ENCODE measurements at regions not wholly inside any gene's neighbourhood (a gene's known extent, or its start where the extent isn't known, plus 50 kb on each side); places are given as distances from the start of the nearest gene placed in this dataset.

DNA sequence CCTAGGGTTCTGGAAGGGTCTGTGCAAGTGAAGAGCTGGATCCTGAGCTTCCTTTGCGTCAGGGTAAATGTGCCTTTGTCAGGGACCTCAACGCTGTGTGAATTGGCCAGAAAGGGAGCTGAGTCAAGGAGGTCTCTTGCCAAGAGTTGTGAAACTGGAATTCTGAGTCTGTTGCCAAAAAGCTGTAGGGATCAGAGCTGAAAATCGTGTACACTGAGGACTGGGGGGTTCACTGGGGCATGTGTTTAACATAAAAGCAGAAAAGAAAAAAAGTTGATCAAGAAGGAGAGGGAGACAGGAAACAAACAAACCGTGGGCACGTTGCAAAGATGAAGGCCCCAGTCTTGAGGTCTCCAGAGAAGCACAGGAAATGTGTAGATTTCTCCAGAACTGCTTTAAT lies 1081.5 kb downstream of the VRK1 start:
- DNase-seq (ENCODE audit: low spot score in 2 of 2) = peak in 1 of 2 donors; percentile 44

DNA sequence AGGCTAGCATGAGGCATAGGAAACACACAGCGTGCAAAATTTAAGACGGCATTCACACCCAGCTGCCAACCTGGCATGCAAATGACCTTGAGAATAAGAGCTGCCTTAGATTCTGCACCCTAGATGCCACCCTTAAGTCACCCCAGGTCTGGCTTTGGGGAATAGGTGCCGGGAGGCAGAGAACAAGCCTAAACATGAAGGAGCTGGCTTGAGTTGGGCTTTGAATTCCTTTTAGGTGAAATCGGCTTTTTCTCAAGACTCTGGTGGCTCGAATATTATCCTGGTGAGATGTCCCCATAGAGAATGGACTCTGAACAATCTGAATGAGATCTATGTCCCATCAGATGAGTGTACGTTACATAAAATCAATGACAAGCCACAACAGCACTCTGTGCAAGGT lies 1090.5 kb downstream of the VRK1 start:
- Histone ChIP-seq H3K9me3 (no peaks in the 10 kb centered on the region), H3K27ac (no peak overlapping the region), H3K27me3 (no peaks in the 10 kb centered on the region), H3K4me1 (no peaks in the 10 kb centered on the region), H3K4me3 (no peak overlapping the region), H3K36me3 (no peaks in the 10 kb centered on the region)
- no peak for DNase-seq (ENCODE audit: low spot score in 2 of 2)
- TF ChIP-seq, protein P1, sequence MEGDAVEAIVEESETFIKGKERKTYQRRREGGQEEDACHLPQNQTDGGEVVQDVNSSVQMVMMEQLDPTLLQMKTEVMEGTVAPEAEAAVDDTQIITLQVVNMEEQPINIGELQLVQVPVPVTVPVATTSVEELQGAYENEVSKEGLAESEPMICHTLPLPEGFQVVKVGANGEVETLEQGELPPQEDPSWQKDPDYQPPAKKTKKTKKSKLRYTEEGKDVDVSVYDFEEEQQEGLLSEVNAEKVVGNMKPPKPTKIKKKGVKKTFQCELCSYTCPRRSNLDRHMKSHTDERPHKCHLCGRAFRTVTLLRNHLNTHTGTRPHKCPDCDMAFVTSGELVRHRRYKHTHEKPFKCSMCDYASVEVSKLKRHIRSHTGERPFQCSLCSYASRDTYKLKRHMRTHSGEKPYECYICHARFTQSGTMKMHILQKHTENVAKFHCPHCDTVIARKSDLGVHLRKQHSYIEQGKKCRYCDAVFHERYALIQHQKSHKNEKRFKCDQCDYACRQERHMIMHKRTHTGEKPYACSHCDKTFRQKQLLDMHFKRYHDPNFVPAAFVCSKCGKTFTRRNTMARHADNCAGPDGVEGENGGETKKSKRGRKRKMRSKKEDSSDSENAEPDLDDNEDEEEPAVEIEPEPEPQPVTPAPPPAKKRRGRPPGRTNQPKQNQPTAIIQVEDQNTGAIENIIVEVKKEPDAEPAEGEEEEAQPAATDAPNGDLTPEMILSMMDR (IDR thresholded peaks at IDR 0.05) = no peak
- no peak for TF ChIP-seq POLR2AphosphoS5 (IDR thresholded peaks at IDR 0.05)
- TF ChIP-seq POLR2A (IDR thresholded peaks at IDR 0.05) = no peak
- intact Hi-C loops (cut with DNase I; ENCODE audit: low total_unique reads) = no loop called here

More for the DNA sequence above, 1081.5 kb downstream of the VRK1 start:
- Histone ChIP-seq H3K36me3 (no peaks in the 10 kb centered on the region), H3K4me3 (no peak overlapping the region), H3K9me3 (no peaks in the 10 kb centered on the region), H3K27me3 (no peaks in the 10 kb centered on the region), H3K4me1 (peaks cover 3 to 10% of the 10 kb centered on the region in 2 donors), H3K27ac (peak overlapping the region; percentile 53 to 54)
- TF ChIP-seq POLR2A (IDR thresholded peaks at IDR 0.05) (no peak), POLR2AphosphoS5 (IDR thresholded peaks at IDR 0.05) (peak in 1 of 3 donors; percentile 20)
- TF ChIP-seq, protein P1 (IDR thresholded peaks at IDR 0.05) = no peak
- intact Hi-C loops (cut with DNase I; ENCODE audit: low total_unique reads) = no loop called here

DNA sequence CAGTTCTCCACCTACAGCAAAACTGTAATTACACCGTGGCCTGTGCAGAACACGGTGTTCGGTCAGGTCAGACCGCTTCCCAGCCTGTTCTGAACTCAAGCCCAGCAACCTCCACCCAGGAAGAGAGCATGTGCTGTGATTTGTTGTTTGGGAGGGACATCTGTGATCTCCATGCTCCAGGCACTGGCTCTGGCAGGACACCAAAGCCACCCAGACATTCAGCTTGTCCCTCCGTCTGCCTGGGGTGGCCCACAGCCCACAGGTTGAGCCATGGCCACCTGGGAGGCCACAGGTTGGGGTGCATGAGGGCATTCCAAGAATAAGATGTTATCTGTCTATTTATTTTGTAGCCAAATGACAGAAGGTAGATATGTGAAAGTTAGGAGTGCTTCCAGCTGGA lies 1091.1 kb downstream of the VRK1 start:
- Histone ChIP-seq H3K36me3 (no peaks in the 10 kb centered on the region), H3K4me3 (no peak overlapping the region), H3K27me3 (no peaks in the 10 kb centered on the region), H3K4me1 (no peaks in the 10 kb centered on the region), H3K27ac (no peak overlapping the region), H3K9me3 (no peaks in the 10 kb centered on the region)
- DNase-seq (ENCODE audit: low spot score in 2 of 2) = no peak
- intact Hi-C loops (cut with DNase I; ENCODE audit: low total_unique reads) = no loop called here
- TF ChIP-seq POLR2A (IDR thresholded peaks at IDR 0.05) (no peak), POLR2AphosphoS5 (IDR thresholded peaks at IDR 0.05) (no peak)
- TF ChIP-seq, protein P1 (IDR thresholded peaks at IDR 0.05) = no peak

DNA sequence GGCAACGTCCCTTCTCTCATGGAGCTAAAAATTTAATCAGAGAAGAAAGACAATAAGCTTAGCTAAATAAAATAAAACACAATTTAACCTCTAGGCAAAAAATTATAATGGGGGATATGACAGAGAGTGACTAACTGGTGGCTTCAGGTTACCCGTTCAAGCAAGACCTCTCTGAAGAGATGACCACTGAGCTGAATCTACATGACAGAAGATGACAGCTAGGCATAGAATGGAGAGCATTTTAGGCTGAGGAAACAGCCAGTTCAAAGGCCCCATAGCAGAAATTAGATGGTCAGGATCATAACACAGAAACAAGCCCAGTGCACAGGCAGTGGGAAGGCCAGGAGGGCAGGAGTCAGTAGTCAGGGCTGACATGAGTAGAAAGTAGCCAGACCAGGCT lies 1094.3 kb downstream of the VRK1 start:
- Histone ChIP-seq H3K9me3 (no peaks in the 10 kb centered on the region), H3K4me3 (no peak overlapping the region), H3K36me3 (no peaks in the 10 kb centered on the region), H3K27me3 (no peaks in the 10 kb centered on the region), H3K4me1 (no peaks in the 10 kb centered on the region), H3K27ac (no peak overlapping the region)
- no peak for DNase-seq (ENCODE audit: low spot score in 2 of 2)
- intact Hi-C loops (cut with DNase I; ENCODE audit: low total_unique reads) = no loop called here
- TF ChIP-seq POLR2A (IDR thresholded peaks at IDR 0.05) (no peak), POLR2AphosphoS5 (IDR thresholded peaks at IDR 0.05) (no peak)
- TF ChIP-seq, protein P1 (IDR thresholded peaks at IDR 0.05) = no peak

DNA sequence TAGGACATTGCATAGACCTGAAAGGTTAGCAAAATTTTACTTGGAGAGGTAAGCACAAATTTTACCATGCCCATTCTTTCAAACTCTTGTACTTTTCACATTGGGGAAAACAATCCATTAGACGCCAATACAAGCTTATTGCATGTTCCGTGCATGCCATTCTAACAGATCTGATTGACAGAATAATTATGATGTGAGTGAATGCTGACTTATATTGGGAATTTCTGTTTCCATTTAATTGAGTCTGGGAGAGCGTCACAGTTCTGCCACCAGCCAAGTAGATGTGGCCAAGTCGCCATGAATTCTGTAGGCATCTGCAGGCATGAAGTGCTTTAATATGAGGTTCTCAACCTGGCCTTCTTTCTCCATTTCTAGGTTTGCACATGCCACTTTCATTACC lies 1097.4 kb downstream of the VRK1 start:
- Histone ChIP-seq H3K4me1 (no peaks in the 10 kb centered on the region), H3K27ac (no peak overlapping the region), H3K36me3 (no peaks in the 10 kb centered on the region), H3K27me3 (no peaks in the 10 kb centered on the region), H3K9me3 (no peaks in the 10 kb centered on the region), H3K4me3 (no peak overlapping the region)
- no peak for TF ChIP-seq POLR2AphosphoS5 (IDR thresholded peaks at IDR 0.05)
- TF ChIP-seq, protein P1 (IDR thresholded peaks at IDR 0.05) = no peak
- no peak for TF ChIP-seq POLR2A (IDR thresholded peaks at IDR 0.05)
- DNase-seq (ENCODE audit: low spot score in 2 of 2) = no peak
- intact Hi-C loops (cut with DNase I; ENCODE audit: low total_unique reads) = no loop called here

All from breast epithelium (tissue), 4 donors.